Inflammatory macrophage (primary cell): ENCODE measurements at regions not wholly inside any gene's neighbourhood (a gene's known extent, or its start where the extent isn't known, plus 50 kb on each side); places are given as distances from the start of the nearest gene placed in this dataset.
A peak's percentile ranks its signal among the peaks of the same experiment; 100 is the strongest.
"Not testable (repeated sequence)": the region's sequence is repeated elsewhere in the genome, so short reads cannot be mapped to it uniquely, and the experiment has no call there.

ENCODE experiments used
- DNase-seq, 2 donors: peaks; one replicate each; pipeline ENCODE4 v3.0.0-alpha.2; 2020 to 2022

GRCh38 chr4:4664234-4664633 lies 122.4 kb upstream of the STX18 start:
- no peak for DNase-seq

GRCh38 chr4:4663028-4663427 lies 121.2 kb upstream of the STX18 start:
- DNase-seq = no peak

- peak; percentile 27 to 35 for DNase-seq
These were observed 120.4 kb upstream of the STX18 start for GRCh38 chr4:4662230-4662629.

- peak; percentile 7 to 23 for DNase-seq
These were observed 118.2 kb upstream of the STX18 start for GRCh38 chr4:4659871-4660651.

GRCh38 chr4:4658052-4658451 lies 116.2 kb upstream of the STX18 start:
- DNase-seq = no peak

- DNase-seq = no peak
These were observed 115.1 kb upstream of the STX18 start for GRCh38 chr4:4656977-4657376.

- no peak for DNase-seq
These were observed 114.1 kb upstream of the STX18 start for GRCh38 chr4:4655901-4656300.

GRCh38 chr4:4655011-4655410 lies 113.2 kb upstream of the STX18 start:
- no peak for DNase-seq

GRCh38 chr4:4651811-4652755 lies 110.2 kb upstream of the STX18 start:
- no peak for DNase-seq

- no peak for DNase-seq
These were observed 105.2 kb upstream of the STX18 start for GRCh38 chr4:4647041-4647440.

GRCh38 chr4:4645743-4646142 lies 103.9 kb upstream of the STX18 start:
- no peak for DNase-seq

GRCh38 chr4:4644277-4644676 lies 102.4 kb upstream of the STX18 start:
- not testable (repeated sequence) for DNase-seq

GRCh38 chr4:4643743-4644142 lies 101.9 kb upstream of the STX18 start:
- not testable (repeated sequence) for DNase-seq

- DNase-seq = no peak
These were observed 101.5 kb upstream of the STX18 start for GRCh38 chr4:4643306-4643705.

- no peak for DNase-seq
These were observed 100.7 kb upstream of the STX18 start for GRCh38 chr4:4642496-4643000.

GRCh38 chr4:4641661-4642495 lies 100.0 kb upstream of the STX18 start:
- DNase-seq = no peak

GRCh38 chr4:4641254-4641653 lies 99.4 kb upstream of the STX18 start:
- DNase-seq = no peak

- DNase-seq = no peak
These were observed 98.8 kb upstream of the STX18 start for GRCh38 chr4:4640692-4641091.

GRCh38 chr4:4639370-4639769 lies 97.5 kb upstream of the STX18 start:
- DNase-seq = no peak

GRCh38 chr4:4637710-4638109 lies 95.9 kb upstream of the STX18 start:
- DNase-seq = no peak

GRCh38 chr4:4633431-4633830 lies 91.6 kb upstream of the STX18 start:
- DNase-seq = no peak

GRCh38 chr4:4631150-4631549 lies 89.3 kb upstream of the STX18 start:
- no peak for DNase-seq

GRCh38 chr4:4627906-4628305 lies 86.1 kb upstream of the STX18 start:
- DNase-seq = no peak
